HG03571 (cell line): ENCODE measurements at regions not wholly inside any gene's neighbourhood (a gene's known extent, or its start where the extent isn't known, plus 50 kb on each side); places are given as distances from the start of the nearest gene placed in this dataset.
"Not testable (repeated sequence)": the region's sequence is repeated elsewhere in the genome, so short reads cannot be mapped to it uniquely, and the experiment has no call there.

ENCODE experiments used
- ATAC-seq: cut with Tn5 transposase; IDR thresholded peaks from one replicate; pipeline ENCODE4 v1.9.1; 2021; ENCODE audit not compliant: unreplicated experiment

DNA sequence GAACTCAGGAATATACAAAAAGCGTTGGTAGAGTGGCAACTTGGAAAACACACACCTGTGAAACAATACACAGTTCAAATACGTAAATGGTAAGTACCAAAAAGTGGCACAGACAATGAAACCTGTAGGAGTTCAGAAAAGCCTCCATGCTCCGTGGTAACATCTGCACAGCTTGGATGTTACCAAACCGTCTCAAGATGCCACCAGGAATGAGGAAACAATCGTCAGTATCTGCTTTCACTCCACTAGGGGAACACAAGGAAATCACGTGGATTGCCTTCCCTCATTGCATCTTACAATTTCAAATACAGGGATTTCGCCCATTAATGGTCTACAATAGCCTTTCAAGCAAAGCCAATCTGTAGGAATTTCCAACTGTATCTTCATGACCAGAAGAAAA is 224.6 kb upstream of the LRRC61 start:
- ATAC-seq = not testable (repeated sequence)

DNA sequence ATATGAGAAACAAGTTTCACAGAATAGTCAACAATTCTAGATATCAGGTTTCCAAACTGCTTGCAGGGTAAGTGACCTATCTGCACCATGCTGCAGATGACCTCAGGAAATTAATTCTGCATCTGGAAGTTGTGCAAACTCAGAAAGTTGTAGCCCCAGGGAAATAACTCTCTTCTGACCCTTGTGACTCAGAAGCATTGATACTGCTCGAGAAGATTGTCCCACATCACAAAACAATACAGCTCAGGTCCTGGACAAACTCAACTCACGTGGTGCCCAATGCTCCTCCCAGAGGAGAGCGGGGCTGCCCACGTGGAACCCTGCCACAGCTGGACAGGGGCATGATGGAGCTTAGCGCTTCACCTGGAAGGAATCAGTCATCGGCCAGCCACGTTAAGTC is 221.9 kb upstream of the LRRC61 start:
- not testable (repeated sequence) for ATAC-seq

DNA sequence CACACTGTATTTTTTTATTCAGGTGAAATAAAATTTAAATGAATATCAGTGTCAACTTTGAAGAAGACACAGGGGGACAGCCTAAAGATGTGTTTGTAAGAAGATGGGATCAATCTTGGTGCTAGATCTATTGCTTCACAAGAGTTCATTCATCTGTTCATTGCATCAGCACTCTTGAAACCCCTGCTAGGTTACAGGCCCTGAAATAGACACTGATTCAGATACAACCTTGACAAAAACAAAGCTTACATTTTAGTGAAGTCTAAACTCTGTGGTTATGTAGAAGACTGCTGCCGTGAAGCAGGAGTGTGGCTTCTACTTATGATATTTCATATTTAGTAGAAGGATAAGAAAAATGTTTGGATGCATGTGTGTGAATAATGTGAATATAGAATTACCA is 215.9 kb upstream of the LRRC61 start:
- ATAC-seq = not testable (repeated sequence)

DNA sequence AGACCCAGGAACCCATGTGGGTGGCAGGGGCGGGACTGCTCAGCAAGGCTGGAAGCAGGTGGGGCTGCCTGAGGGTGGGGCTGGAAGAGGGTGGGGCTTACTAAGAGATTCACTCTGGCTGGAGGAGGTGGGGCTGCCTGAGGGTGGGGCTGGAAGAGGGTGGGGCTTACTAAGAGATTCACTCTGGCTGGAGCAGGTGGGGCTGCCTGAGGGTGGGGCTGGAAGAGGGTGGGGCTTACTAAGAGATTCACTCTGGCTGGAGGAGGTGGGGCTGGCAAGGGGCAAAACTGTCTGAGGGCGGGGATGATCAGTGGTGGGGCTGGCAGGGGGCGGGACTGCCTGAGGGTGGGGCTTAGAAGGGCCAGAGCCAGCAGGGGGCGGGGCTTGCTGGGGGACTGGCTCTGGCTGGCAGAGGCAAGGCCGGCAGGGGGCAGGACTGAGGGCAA is 212.8 kb upstream of the LRRC61 start:
- ATAC-seq = not testable (repeated sequence)

GRCh38 chr7:150110882-150111281 is 212.3 kb upstream of the LRRC61 start:
- ATAC-seq = not testable (repeated sequence)

DNA sequence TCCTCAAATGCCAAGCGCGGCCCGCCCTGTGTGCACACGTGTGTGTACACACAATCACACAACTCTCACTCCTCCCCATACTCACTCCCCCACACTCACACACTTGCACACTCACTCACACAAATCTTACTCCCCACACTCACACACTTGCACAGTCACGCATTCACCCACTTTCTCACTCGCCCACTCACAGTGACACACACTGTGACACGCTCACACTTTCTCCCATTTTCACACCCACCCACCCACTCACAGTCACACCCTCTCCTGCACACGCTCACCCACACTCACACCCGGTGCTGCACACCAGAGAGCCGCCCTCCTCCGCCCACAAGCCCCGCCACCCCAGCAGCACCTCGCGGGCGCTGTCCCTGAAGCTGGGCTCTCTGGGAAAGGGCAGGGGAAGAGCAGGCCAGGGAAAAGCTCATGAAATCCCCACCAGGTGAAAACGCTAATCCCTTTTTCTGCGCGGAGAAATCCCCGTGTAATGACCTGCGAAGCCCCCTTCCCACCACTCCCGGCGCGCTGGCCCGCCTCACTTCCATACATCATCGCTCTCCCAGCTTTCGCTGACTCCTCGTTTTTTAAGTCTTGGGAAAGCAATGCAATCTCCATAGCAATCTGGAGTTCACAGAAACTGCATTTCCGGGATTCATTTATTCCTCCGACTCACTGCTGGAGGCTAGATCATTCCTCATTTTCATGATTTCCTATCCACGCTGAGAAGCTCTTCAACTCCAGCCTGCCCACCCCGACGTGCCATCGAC is 211.6 kb upstream of the LRRC61 start:
- not testable (repeated sequence) for ATAC-seq

DNA sequence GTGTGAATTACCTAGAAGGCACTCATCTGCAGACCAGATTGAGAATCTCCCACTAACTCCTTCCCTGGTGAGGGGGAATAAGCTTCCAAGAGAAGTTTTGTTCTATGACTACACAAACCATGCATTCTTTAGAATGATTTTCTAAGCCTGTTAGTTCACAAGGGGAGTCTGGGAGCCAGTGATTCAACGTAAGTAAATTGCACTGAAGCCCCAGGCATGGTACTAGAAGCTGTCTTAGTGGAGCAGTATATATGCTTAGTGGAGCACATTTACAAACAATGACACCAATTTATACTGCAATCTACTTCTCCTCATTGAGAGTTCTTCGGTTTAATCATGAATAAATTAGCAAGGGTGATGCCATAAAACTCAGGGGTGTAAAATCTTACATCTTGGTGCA is 209.9 kb upstream of the LRRC61 start:
- ATAC-seq = not testable (repeated sequence)

DNA sequence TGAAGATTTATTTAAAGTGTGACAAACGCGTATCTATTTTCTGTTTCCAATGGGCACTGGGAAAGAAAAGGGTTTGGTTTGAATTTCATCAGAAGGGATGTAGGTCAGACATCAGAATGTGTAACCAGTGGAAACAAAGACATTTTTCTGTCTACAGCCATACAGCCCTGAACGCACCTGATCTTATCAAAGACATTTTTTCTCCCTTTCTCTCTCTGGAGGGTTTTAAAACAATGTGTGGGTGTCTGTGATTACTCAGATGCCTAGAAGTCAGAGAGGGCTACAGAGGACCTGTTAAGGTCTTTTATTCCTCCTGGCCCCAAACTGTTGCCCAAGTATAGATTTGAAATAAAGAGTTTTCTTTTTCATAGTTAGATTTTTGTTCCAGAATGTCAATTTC is 208.6 kb upstream of the LRRC61 start:
- ATAC-seq = not testable (repeated sequence)

- ATAC-seq = not testable (repeated sequence)
Observed at GRCh38 chr7:150119966-150120365, 203.2 kb upstream of the LRRC61 start.

- ATAC-seq = not testable (repeated sequence)
Observed at GRCh38 chr7:150125831-150126230, 197.3 kb upstream of the LRRC61 start.

DNA sequence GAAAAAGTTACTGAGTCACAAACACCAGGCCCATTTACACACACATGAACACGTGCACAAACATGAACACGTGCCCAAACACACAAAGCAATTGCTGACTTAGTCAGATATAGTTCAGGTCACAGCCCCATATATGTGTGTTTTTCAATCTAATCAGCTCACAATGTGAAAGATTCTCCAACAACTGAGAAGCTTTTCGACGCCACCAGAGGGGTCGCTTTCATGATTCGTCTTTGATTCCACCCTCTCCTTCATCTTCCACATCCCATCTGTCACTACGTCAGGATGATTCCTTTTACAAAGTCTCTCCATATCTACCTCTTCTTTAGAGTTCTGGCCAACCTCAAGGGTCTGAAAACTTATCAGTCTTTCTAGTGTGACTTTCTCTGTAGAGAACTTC is 188.7 kb upstream of the LRRC61 start:
- not testable (repeated sequence) for ATAC-seq

GRCh38 chr7:150135620-150136190 is 187.4 kb upstream of the LRRC61 start:
- ATAC-seq = not testable (repeated sequence)

GRCh38 chr7:150139840-150140239 is 183.3 kb upstream of the LRRC61 start:
- ATAC-seq = not testable (repeated sequence)

GRCh38 chr7:150141525-150142345 is 181.4 kb upstream of the LRRC61 start:
- not testable (repeated sequence) for ATAC-seq

DNA sequence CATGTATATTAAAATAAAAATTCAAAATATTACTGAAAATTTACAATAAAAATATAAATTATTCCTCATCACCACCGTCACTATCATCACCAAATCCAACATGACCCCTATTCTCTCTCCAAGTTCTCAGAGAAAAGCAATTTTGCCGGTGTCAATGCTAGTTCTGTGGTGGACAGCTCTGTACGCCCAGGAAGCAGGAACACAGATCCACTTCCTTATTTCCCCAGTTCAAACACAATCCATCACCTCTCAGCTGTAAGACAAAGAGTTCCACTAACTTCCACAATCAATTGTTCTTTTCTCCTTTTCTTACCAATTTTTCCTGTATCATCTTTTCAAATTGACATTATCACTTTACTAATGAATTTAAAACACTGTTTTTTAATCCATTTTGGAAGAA is 177.0 kb upstream of the LRRC61 start:
- ATAC-seq = not testable (repeated sequence)

GRCh38 chr7:150147524-150147923 is 175.6 kb upstream of the LRRC61 start:
- ATAC-seq = not testable (repeated sequence)

- not testable (repeated sequence) for ATAC-seq
Observed at GRCh38 chr7:150156015-150156414, 167.1 kb upstream of the LRRC61 start.

DNA sequence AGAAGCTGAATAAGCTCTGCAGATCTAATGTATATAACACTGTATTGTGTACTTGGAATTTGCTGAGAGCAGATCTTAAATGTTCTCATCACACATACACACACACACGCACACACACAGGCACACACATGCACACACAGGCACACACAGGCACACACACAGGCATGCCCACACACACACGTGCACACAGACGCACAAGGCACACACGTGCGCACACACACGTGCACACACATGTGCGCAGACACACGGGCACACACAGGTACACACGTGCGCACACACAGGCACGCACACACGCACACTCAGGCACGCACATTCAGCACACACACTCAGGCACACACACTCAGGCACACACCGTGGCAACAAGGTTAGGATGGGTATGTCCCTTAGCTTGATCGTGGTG is 164.5 kb upstream of the LRRC61 start:
- not testable (repeated sequence) for ATAC-seq

GRCh38 chr7:150169515-150169914 is 153.6 kb upstream of the LRRC61 start:
- not testable (repeated sequence) for ATAC-seq

DNA sequence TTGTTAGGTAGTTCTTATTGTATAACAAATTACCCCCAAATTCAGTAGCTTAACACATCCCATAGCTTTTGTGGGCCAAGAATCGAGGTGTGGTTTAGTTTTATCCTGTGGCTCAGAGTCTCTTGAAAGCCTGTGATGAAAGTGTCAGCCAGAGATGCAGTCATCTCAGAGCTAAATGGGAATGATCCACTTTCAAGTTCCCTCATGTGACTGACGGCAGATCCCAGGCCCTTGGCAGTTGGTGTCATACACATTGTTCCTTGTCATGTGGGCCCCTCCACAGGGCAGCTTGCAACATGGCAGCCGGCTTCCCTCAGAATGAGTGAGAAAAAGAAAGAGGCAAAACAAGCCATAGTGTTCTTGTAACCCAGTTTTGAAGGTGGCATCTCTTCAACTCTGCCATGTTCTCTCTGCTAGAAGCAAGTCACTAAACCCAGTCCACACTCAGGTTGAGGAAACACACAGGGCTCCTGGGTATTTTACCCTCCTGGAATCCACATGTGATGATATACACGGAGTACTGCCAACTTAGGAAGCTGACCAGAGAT is 153.1 kb upstream of the LRRC61 start:
- ATAC-seq = not testable (repeated sequence)

GRCh38 chr7:150183602-150184001 is 139.6 kb upstream of the LRRC61 start:
- ATAC-seq = not testable (repeated sequence)
